ENCODE measurements at regions not wholly inside any gene's neighbourhood (a gene's known extent, or its start where the extent isn't known, plus 50 kb on each side); places are given as distances from the start of the nearest gene placed in this dataset.

GRCh38 chr4:166658585-166658984, 575.7 kb downstream of the SPOCK3 start (continued):
- no peak for TF ChIP-seq ATF5 (CRISPR knock-in tag; IDR thresholded peaks at IDR 0.05; ENCODE audit: low read depth)

- intact Hi-C loops (cut with micrococcal nuclease; ENCODE audit: unreplicated experiment), result no loop called here
- Histone ChIP-seq H3K4me1 (ENCODE audit: insufficient read depth, low read length) (no peaks in the 10 kb centered on the region), H3K9ac (ENCODE audit: insufficient read depth, low read depth, low read length) (no peak overlapping the region), H3K36me3 (replicated peaks in 1 of 2; ENCODE audit: control insufficient read depth in 1 of 2, insufficient read depth in 2 of 2, low read length in 2 of 2) (no peaks in the 10 kb centered on the region), H4K20me1 (ENCODE audit: insufficient read depth, low read length) (no peaks in the 10 kb centered on the region), H3K9me3 (ENCODE audit: low read length) (no peaks in the 10 kb centered on the region), H2AFZ (ENCODE audit: low read length) (no peak overlapping the region), H3K4me2 (ENCODE audit: low read depth, low read length) (no peak overlapping the region), H3K27me3 (ENCODE audit: control insufficient read depth in 1 of 2, insufficient read depth in 2 of 2, low read length in 2 of 2) (no peaks in the 10 kb centered on the region), H3K79me2 (ENCODE audit: insufficient read depth, low read length) (no peaks in the 10 kb centered on the region), H3K4me3 (replicated peaks in 1 of 3; ENCODE audit: insufficient read depth in 1 of 3, low read depth in 2 of 3, low read length in 3 of 3) (no peak overlapping the region), H3K27ac (ENCODE audit: extremely low read length, insufficient read depth, low read length) (no peak overlapping the region)
- FAIRE-seq (no peak), ATAC-seq (no peak), DNase-seq (ENCODE audit: low spot score) (no peak)
- in situ Hi-C loops (cut with HindIII; ENCODE audit: extremely low pct_ligation_motif_present, low pct_unique_long_range_greater_than_20kb), result no loop called here
- no TSS peak for BruUV-seq (replicated peaks)
- CTCF ChIA-PET (ENCODE audit: low intra/inter-chr PET ratio, low total read pairs), result no interaction called here
- POLR2A ChIA-PET, result no interaction called here
- 3% methylated on average over 3 of the region's 3 CpGs for WGBS (ENCODE audit: low lambda C conversion rate)
- TF ChIP-seq ATF4 (CRISPR knock-in tag; IDR thresholded peaks at IDR 0.05) (no peak), KLF11 (CRISPR knock-in tag; IDR thresholded peaks at IDR 0.05) (no peak), ZNF597 (CRISPR knock-in tag; IDR thresholded peaks at IDR 0.05) (no peak), EP300 (IDR thresholded peaks at IDR 0.05; ENCODE audit: low read depth in 2 of 2, low read length in 2 of 2) (no peak), EP300 (CRISPR knock-in tag; IDR thresholded peaks at IDR 0.05; ENCODE audit: borderline replicate concordance) (no peak), ZNF629 (CRISPR knock-in tag; conservative IDR thresholded peaks at IDR 0.05) (no peak), ZNF317 (CRISPR knock-in tag; IDR thresholded peaks at IDR 0.05) (no peak), ZNF431 (CRISPR knock-in tag; IDR thresholded peaks at IDR 0.05; ENCODE audit: borderline replicate concordance, low read depth) (no peak), TCF12 (IDR thresholded peaks at IDR 0.05) (no peak), TCF12 (CRISPR knock-in tag; IDR thresholded peaks at IDR 0.05) (no peak), ZHX2 (IDR thresholded peaks at IDR 0.05; ENCODE audit: low read depth) (no peak), ZHX2 (CRISPR knock-in tag; IDR thresholded peaks at IDR 0.05; ENCODE audit: borderline replicate concordance) (no peak), ZNF138 (CRISPR knock-in tag; IDR thresholded peaks at IDR 0.05; ENCODE audit: low read depth) (no peak), ARID2 (CRISPR knock-in tag; IDR thresholded peaks at IDR 0.05; ENCODE audit: borderline replicate concordance) (no peak), GABPB1 (CRISPR knock-in tag; IDR thresholded peaks at IDR 0.05) (no peak)
Observed at GRCh38 chr4:166662266-166662843, 571.9 kb downstream of the SPOCK3 start.
